Hematopoietic multipotent progenitor cell treated with erythropoietin and hydrocortisone succinate and interleukin-3 and kit ligand, for 4 days (in vitro differentiated cells): ENCODE measurements at regions not wholly inside any gene's neighbourhood (a gene's known extent, or its start where the extent isn't known, plus 50 kb on each side); places are given as distances from the start of the nearest gene placed in this dataset.

Experiments used
- DNase-seq: peaks from one replicate; pipeline ENCODE4 v3.0.0-alpha.2; 2015

DNA sequence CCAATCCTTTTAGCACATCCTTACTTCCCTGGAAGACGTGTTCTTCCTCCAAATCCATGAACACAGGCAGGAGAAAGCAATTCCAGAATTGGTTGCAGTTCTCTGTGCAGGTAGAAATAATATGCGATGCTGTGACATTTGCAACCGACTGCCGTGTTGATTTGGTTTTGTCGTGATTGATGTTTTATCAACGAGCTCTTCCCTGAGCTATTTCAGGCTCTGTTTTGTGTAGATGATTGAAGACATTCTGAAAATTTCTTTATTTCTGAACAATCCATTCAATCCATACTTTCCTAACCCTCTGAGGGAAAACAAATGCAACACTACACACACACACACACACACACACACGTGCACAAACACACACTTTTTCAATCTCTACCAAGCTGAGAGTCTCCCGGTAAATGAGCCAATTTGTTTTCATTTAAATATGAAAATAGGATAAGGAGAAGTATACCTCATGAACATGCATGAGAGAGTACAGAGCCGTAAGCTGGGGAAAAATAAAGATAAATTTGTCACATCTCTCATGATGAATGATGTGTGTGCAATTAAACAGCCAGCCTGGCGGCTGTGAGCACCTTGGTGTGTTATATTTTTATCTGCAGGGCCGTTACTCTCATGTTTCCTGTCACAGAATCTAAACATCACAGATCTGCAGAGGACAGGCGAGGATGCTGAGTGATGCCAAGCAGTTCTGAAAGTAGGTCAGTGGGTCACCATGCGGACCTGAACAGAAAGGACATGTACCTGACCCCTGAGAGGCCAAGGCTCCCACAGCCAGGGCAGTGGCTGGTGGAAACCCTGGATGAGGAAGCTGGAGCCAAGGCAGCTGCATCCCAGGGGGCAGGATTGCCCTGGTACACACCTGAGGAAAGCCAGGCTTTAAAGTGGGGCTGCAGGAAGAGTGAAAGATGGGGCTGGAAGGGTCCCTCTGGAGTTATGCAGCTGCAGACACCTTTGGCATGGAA, 64.8 kb downstream of the PDCL3 start:
- DNase-seq: no peak

DNA sequence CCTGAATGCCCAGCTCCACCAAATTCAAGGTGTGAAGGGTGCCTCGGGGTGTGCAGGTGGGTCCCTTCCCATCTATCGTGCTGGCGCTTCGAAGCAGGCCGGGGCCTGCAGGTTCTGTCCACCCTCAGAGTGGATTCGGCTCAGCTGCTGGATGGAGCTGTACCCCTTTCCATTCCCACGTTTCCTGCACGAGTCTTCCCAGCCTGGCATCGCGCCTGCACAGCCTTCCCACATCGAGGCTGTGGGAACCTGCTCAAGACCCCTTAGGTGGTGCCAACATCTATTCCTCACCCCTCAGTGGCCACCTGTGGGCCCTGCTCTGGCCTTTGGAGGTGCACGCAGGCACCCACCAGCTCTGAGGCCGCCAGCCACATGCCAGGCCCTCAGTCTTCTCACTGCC, 65.7 kb downstream of the PDCL3 start:
- DNase-seq: no peak

DNA sequence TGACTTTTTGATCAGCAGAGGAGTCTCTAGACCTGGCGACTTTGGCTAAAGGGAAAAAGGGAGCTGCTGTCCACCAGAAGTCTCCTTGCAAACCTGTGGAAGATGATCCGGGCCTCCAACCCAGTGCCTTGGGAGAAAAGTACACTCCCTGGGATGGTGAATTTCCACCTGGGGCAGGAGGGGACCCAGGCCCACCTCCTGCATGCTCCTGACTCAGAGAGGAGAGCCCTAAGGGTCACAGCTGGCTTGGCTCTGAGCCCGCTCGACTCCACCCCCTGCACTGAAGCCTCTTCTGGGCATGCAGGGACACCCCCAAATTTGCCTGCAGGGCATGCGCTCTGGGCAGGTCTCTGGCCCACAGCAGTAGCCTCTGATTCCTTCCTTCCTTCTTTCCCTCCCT, 66.5 kb downstream of the PDCL3 start:
- DNase-seq: no peak

DNA sequence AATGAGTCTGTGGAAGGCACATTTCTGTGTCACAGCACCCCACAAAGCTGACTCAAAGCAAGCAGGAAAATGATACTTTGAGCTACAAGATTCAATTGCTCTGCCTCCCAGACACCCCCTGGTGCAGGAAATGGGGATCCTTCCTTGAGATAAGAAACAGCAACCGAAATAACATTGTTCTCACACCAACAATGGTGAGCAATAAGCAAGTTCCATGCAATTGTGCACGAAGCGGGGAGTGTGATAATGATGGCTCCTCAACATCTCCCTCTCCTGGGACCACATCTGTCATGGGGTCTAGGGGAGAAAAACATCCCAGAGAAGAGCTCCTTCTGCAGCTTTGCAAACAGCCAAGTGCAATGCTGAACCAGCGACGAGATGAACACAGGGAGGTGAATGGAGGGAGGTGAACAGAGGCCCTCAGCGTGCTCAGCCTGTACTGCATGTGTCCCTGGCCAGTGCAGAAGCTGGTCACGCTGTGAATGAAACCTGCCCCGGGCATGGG, 67.7 kb downstream of the PDCL3 start:
- DNase-seq: peak; percentile 19

DNA sequence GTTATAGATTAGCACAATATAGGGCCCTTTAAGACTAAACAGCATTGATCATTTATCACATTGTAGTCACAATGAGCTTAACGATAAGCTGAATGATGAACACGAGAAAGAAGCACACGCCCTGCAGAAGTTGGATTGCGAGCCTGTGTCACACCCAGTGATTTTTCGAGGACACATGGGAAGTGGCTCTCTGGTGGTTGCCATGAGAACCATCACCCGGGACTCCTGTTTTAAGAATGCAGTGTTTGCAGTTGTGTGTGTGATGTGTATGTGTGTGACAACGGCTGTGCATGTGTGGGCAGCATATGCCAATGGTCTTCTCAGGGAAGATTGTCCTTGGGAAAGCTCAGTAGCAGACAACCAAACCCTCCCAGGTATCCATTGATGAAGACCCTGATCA, 69.2 kb downstream of the PDCL3 start:
- DNase-seq: no peak

DNA sequence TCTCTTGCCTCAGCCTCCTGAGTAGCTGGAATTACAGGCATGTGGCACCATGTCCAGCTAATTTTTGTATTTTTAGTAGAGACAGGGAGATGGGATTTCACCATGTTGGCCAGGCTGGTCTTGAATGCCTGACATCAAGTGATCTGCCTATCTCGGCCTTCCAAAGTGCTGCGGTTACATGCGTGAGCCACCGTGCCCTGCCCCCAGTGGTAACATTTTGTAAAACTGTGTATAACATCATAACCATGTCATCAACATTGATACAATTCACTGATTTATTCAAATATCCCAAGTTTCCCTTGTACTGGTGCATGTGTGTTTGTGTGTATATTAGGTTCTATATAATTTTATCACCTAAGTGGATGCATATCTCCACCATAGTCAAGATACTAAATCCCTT, 70.0 kb downstream of the PDCL3 start:
- DNase-seq: no peak

DNA sequence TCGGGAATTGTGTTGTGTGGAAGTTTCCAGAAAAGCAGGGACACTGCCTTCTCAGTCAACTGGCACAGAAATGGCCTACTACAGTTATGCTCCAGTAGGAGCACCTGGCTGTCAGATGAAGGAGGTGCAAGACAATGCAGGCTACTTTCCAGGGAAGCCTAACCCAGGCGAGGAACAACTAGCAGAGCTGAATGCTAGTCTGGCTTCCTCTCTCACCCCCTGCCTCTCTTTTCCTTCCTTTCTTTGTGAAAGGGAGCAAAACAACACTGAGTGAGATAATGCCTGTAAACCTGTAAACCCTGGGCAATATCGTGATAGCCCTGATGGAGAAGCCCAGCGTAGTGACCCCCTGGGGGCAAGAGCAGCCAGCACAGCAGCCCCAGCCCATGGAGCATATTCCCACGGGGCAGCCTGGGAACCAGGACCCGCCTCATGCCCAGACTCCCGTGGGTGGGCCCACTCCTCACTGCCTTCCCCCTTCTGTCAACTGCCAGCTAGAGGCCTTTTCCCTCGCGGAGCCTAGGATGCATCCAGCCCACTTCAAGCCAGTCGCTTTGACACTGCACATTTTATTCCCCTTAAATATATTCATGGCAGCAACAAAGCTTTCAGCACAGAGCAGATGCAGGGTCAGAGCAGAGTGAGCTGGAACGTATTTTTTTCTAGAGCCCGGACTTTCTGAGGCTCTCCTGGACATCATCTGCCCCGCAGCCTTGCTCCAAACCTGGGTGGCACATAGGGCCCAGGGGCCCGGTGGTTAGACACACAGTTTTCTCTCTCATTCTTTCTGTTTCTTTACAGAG, 77.0 kb downstream of the PDCL3 start:
- DNase-seq: no peak

DNA sequence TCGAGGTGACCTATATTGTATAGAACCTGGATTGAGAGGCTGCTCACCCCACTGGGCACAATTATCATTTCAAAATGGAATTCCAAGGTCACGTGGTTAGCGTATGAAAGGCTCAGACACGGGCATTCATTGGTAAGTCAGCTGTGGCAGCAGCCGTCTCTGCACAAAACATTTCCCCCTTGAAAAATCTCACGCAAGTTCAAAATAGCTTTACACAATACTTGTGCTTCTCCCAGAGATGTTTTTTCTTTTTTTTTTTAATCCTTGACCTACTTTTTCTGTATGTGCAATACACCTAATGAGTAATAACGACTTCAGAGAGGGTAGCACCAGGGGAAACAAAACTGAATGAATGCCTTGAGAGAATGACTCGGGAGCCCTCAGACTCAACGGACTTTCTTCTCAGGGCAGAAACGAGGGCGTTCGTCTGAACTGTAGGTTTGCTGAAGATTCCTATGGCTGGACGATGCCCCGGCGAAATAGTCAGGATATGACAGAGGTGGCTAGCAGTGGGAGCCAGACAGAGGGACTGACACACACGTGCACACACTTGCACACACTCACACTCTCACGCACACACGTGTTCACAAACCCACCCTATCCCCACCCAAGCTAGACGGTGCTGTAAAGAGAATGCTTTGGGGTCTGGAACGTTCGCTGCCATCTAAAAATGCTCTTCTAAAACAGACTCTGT, 77.8 kb downstream of the PDCL3 start:
- DNase-seq: no peak

DNA sequence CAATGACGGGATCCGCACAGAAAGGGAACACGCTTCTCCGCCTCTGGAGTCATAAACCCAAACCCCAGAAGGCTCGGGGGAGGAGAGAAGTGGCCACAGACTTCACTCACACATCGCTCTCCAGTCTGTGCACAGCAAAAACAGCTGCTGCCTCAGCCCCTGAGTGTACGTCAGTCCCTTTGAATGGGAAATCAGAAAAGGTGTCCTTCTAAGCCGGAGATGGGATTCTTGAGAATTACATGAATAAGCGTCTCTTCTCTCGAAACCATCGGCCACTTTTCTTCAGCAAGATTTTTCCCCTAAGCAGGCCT, 78.3 kb downstream of the PDCL3 start:
- DNase-seq: no peak

DNA sequence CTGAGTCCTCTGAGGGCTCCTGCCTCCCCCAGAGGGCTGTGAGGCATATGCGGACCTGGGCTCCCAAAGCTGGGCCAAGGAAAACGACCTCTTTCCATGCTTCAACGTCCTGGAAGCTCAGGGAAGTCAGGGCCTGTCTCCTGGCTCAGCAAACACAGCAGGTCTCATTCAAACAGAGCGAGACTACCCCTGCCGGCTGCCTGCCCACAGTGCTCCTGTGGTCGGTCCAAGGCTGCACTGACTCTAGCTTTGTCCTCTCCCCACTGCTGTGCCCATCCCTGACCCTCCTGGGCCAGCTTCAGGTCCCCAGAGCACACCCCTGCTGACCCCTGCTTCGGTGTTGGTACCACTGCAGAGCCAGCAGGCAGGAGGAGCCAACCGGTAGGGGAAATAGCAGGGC, 79.6 kb downstream of the PDCL3 start:
- no peak for DNase-seq

DNA sequence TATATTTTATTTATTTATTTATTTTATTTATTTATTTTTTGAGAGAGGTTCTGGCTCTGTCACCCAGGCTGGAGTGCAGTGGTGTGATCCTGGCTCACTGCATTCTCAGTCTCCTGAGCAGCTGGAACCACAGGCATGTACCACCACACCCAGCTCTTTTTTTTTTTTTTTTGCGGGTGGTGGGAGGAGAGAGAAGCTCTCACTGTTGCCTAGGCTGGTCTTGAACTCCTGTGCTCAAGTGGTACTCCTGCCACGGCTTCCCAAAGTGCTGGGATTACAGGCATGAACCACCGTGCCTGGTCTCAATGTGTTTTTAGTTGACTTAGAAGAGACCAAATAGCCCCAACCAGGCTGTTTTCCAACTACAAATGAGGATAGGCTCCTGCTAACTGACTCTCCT, 80.7 kb downstream of the PDCL3 start:
- no peak for DNase-seq

DNA sequence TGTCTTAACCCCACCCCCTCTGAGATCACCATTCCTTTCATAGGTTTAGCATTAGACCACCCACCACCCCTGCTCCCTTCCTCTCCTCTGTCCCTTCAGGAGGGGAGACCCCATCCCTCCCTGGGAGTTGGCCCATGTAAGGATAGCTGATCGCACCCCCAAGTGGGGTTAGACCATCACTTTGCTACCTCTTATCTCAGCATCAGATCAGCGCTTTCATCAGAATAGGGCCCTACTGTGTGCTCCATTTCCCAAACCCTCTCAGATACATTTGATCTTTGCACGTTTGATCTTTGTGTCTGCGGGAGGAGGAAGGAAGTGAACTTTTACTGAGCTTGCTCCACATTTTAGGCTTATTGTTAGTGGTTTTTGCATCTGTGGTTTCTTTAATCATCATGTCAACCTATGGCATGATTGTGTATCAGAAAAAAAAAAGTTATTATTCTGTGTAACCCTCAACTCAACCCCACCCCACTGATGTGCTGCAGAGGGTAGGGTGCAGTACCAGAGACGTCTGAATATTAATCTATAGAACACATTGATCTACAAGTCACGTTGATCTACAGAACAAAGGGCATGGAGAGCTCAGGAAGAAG, 81.2 kb downstream of the PDCL3 start:
- peak; percentile 5 for DNase-seq

DNA sequence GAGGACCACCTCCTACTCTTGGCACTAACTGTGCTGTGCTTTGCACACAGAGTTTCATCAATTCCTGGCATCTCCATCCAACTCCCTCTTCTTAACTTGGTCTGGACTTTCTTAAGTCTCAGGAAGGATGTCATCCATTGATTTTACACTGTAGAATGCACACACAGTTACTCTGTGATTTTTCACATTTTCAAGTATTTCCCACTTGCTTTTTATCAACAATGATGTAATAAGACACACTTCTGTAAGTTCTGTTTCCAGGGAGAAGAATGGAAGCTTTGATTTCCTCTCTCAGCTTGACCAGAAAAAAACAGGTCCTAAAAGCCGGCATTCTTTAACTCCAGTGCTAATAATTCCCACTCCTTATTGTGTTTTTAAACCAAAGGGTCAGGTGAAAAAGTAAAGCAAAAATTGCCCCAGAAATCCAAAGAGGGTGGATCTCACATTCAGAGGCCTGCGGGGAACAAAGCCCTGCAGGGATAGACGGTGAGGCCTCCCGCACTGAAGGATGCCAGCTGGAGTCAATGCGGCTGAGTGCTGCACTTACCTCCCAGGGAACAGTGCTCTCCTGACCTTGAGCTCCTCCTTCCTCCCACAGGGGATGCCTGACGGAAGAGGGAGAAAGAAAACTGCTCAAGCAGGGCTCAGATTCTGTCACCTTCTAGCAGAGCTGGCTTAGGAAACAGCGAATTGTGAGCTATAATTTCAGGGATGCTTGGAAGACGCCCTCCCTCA, 83.1 kb downstream of the PDCL3 start:
- no peak for DNase-seq

DNA sequence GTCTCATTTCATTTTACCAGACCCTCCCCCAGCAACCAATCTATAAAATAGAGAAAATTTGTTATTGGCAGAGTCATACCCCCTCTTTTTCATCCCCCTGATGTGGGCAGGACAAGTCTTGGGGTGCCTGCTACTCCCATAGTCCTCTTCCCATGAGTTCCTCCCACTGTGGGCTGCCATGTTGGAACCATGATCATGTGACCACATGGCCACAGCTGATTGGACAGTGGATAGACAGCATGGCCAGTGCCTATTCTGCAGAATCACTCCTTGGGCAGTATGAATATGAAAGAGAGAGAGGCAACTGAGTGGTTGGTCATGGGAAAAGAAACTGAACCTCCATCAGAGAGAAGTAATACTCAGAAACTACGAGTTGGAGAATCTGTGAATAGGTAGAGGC, 84.9 kb downstream of the PDCL3 start:
- no peak for DNase-seq

DNA sequence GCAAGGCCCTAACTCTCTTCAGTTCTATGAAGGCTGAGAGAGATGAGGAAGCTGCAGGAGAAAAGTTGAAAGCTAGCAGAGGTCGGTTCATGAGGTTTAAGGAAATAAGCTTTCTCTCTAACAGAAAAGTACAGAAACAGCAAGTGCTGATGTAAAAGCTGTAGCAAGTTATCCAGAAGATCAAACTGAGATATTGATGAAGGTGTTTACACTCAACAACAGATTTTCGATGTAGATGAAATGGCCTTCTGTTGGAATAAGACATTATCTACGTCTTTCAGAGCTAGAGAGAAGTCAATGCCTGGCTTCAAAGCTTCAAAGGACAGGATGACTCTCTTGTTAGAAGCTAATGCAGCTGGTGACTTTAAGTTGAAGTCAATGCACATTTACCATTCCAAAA, 87.4 kb downstream of the PDCL3 start:
- DNase-seq: no peak

DNA sequence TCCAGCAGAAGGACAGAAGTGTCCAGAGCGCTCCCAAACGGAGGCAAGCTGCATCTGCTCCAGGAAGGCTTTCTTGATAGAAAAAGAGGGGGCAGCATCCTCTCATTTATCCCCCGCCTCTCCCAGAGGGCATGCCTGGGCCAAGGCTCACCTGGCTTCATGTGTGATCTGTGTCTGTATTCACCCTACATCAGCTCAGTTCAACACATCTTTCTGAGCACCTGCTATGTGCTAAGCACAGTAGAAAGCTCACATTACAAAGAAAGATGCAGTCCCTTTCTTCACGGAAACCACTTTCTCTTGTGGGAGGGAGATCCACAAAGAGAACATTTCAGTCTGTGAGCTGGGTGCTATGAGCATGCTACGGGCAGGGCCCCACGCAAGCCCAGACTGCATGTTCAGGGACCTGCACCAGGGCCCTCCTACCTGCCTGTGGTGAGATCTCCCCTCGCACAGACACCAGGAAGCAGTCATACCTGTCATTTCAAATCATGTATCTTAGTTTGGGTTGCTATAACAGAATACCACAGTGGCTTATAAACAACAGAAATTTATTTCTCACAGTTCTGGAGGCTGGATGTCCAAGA, 90.7 kb downstream of the PDCL3 start:
- no peak for DNase-seq

DNA sequence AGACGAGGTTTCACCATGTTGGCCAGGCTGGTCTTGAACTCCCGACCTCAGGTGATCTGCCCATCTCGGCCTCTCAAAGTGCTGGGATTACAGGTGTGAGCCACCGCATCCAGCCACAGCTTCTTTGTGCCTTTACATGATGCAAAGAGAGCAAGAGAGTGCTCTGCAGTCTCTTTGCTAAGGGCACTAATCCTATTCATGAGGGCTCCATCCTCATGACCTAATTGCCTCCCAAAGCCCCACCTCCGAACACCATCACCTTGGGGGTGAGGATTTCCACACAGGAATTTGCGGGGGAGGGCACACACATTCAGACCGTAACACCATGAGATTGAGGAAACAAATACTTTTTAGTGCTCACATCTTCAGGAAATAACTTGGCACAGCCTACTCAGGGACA, 91.8 kb downstream of the PDCL3 start:
- DNase-seq: no peak

DNA sequence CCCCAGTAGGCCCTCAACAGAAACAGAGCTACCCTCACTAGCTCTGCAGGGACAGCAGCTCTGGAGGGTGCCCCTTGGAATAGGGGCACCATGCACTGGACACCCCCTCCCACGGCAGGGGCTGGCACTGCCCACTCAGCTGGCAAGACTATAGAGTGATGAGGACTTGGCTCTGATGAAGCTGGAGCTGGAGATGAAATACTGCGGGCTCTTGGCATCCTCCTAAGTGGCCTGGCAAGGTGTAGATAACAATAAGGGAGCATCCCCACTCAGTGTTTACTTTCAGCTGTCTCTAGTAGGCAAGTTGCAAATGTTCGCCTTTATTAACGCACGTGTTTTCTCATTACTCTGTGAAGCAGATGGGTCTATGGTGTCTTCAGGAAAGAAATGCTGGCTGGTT, 92.7 kb downstream of the PDCL3 start:
- no peak for DNase-seq

DNA sequence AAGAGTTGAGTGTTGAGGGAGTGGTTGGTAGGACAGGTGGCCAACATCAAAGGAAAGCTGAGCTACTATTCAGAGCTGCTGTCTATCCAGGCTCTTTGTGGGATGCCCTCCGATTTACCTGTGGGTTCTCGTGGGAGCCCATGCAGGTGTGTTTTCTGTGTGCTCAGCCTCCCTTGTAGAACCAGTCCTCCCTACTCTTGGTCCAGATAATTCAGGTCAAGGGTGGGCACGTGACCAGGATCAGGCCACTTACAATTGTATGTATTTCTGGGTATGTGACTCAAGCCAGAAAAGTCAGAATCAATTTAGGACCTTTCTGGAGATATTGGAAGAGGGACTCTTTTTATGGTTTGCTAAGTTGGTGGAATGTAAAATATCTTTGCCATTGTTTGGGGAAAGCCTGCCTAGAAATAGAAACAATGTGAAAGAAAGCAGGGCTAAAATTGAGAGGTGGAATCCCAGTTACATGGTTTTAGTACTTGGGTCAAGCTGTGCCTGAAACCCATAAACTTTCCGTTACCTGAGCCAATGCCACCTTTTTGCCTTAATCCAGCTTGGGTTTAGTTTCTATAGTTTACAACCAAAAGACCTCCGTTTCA, 93.2 kb downstream of the PDCL3 start:
- no peak for DNase-seq

DNA sequence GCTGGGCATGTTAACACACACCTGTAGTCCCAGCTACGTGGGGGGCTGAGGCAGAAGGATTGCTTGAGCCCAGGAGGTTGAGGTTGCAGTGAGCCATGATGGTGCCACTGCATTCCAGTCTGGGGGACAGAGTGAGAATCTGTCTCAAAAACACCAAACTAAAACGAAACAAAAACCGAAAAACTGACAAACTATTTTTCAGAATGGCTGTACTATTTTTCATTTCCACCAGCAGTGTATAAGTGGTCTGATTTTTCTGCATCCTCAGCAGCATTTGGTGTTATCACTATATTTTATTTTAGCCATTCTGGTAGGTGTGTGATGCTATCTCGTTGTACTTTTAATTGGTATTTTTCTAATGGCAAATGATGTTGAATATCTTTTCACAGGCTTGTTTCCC, 95.2 kb downstream of the PDCL3 start:
- no peak for DNase-seq

DNA sequence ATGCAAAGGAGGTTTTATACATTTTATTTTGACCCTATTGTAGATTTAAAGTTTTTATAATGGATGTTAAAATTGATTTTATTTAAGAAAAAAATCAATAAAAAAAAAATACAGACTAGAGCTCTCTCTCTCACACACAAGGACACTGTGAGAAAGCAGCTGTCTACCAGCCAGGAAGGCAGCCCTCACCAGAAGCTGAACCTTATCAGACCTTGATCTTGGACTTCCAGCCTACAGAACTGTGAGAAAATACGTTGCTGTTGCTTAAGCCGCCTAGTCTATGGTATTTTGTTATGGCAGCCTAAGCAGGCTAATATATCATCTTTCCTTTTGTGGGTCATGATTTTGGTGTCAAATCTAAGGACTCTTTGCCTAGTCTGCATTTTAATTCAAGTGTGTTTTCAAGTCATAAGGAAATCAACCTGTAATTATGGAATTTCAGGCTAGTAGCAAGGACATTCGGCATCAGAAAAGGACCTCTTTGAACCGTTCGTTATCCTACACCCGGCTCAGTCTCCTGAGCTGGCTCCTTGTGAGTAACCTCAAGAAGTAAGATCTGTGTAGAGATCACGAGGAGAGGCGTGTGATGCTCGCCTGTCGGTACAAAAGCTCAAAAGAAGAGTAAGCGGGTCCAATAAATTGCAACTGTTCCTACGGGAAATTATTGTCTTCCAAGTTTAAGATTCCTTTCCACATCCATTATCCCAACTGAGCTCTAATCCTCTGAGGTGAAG, 98.2 kb downstream of the PDCL3 start:
- no peak for DNase-seq
